ENCODE measurements at regions not wholly inside any gene's neighbourhood (a gene's known extent, or its start where the extent isn't known, plus 50 kb on each side); places are given as distances from the start of the nearest gene placed in this dataset.
"Not testable (repeated sequence)": the region's sequence is repeated elsewhere in the genome, so short reads cannot be mapped to it uniquely, and the experiment has no call there.

DNA sequence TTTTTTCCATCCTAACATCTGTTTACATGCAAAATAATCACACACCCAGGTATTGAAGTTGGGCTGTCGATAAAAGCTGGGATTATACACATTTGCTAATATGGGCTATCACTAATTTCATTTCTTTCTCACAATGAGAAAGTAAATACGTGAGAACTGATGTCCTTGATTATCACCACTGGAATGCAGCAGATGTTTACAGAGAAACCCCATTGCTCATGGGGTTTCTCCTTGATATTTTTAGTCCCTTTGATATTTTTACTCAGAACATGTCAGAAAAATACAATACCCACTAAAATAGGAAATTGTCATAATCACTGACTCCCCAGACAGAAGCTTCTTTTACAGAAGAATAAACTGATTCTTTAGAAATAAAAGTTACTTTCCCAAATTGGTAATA, 535.1 kb upstream of the CCDC54 start:
- Mint-ChIP-seq H3K27me3 (ENCODE audit: insufficient read depth, unreplicated experiment) (no peaks in the 10 kb centered on the region), H3K36me3 (ENCODE audit: insufficient read depth, unreplicated experiment) (no peaks in the 10 kb centered on the region), H3K4me1 (ENCODE audit: insufficient read depth, unreplicated experiment) (no peaks in the 10 kb centered on the region), H3K4me3 (ENCODE audit: unreplicated experiment) (no peak overlapping the region), H3K9me3 (ENCODE audit: unreplicated experiment) (peaks cover 7% of the 10 kb centered on the region), H3K27ac (ENCODE audit: low read depth, unreplicated experiment) (no peak overlapping the region)
- no TSS peak for BruUV-seq (replicated peaks)
- ChIA-PET CTCF (interaction anchor here (0.6 kb wide), 2 partner anchors 241 to 318 kb away, joined by 4 to 5 read pairs; no protein-coding TSS in a partner anchor), POLR2A (no interaction called here)
- intact Hi-C loops (cut with micrococcal nuclease): no loop called here
- no peak for DNase-seq (ENCODE audit: unreplicated experiment)
- TF ChIP-seq, protein P1, sequence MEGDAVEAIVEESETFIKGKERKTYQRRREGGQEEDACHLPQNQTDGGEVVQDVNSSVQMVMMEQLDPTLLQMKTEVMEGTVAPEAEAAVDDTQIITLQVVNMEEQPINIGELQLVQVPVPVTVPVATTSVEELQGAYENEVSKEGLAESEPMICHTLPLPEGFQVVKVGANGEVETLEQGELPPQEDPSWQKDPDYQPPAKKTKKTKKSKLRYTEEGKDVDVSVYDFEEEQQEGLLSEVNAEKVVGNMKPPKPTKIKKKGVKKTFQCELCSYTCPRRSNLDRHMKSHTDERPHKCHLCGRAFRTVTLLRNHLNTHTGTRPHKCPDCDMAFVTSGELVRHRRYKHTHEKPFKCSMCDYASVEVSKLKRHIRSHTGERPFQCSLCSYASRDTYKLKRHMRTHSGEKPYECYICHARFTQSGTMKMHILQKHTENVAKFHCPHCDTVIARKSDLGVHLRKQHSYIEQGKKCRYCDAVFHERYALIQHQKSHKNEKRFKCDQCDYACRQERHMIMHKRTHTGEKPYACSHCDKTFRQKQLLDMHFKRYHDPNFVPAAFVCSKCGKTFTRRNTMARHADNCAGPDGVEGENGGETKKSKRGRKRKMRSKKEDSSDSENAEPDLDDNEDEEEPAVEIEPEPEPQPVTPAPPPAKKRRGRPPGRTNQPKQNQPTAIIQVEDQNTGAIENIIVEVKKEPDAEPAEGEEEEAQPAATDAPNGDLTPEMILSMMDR (IDR thresholded peaks at IDR 0.05; ENCODE audit: unreplicated experiment): no peak

DNA sequence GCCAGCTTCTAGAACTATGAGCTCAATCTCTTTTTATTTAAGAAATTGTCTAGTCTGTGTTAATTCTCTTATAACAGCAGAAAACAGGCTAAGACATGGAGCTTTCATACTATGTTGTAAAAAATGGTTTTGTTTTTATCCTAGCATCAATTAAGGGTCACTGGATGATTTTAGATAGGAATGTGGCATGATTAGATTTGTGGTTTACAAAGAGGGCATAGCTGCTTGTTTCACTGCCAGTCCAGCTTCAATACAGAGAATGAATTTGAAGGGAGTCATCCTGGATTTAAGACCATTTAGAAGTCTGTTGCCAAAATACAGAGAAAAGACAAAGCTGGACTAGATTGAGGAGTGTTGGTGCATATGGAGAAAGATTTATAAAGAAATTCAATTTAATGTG, 532.6 kb upstream of the CCDC54 start:
- no peak for DNase-seq (ENCODE audit: unreplicated experiment)
- POLR2A ChIA-PET: interaction anchor here (1.0 kb wide), 1 partner anchor 9 kb away, joined by 3 read pairs; no protein-coding TSS in a partner anchor
- H3K9me3 Mint-ChIP-seq (ENCODE audit: unreplicated experiment): no peaks in the 10 kb centered on the region
- CTCF ChIA-PET: no interaction called here
- intact Hi-C loops (cut with micrococcal nuclease): no loop called here
- TF ChIP-seq, protein P1 (IDR thresholded peaks at IDR 0.05; ENCODE audit: unreplicated experiment): no peak
- no peak overlapping the region for H3K4me3 Mint-ChIP-seq (ENCODE audit: unreplicated experiment)
- H3K36me3 Mint-ChIP-seq (ENCODE audit: insufficient read depth, unreplicated experiment): no peaks in the 10 kb centered on the region
- no peaks in the 10 kb centered on the region for H3K27me3 Mint-ChIP-seq (ENCODE audit: insufficient read depth, unreplicated experiment)
- no peaks in the 10 kb centered on the region for H3K4me1 Mint-ChIP-seq (ENCODE audit: insufficient read depth, unreplicated experiment)
- H3K27ac Mint-ChIP-seq (ENCODE audit: low read depth, unreplicated experiment): no peak overlapping the region
- BruUV-seq (replicated peaks): no TSS peak

DNA sequence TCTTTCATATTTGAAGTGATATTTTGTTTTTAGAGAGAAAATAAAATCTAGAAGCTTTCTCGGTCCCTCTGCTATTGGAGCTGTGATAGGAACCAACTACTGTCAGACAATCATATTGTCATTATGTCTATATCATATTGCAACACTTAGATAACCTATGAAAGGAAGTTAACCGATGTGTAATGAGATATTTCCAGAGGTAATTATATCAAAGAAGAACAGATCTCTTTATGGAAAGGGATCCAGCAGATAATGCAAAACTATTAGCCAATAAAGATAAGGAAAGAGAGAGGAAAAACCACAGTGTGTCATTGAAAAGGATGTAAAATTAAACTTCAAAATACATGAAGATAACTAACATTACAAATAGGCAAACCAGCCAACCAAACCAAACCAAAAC, 529.1 kb upstream of the CCDC54 start:
- H3K4me1 Mint-ChIP-seq (ENCODE audit: insufficient read depth, unreplicated experiment): no peaks in the 10 kb centered on the region
- no TSS peak for BruUV-seq (replicated peaks)
- no peaks in the 10 kb centered on the region for H3K36me3 Mint-ChIP-seq (ENCODE audit: insufficient read depth, unreplicated experiment)
- ChIA-PET POLR2A (no interaction called here), CTCF (interaction anchor here (1.0 kb wide), 1 partner anchor 14 kb away, joined by 3 read pairs; no protein-coding TSS in a partner anchor)
- H3K4me3 Mint-ChIP-seq (ENCODE audit: unreplicated experiment): no peak overlapping the region
- TF ChIP-seq, protein P1 (IDR thresholded peaks at IDR 0.05; ENCODE audit: unreplicated experiment): no peak
- DNase-seq (ENCODE audit: unreplicated experiment): no peak
- H3K27ac Mint-ChIP-seq (ENCODE audit: low read depth, unreplicated experiment): no peak overlapping the region
- H3K9me3 Mint-ChIP-seq (ENCODE audit: unreplicated experiment): no peaks in the 10 kb centered on the region
- intact Hi-C loops (cut with micrococcal nuclease): no loop called here
- no peaks in the 10 kb centered on the region for H3K27me3 Mint-ChIP-seq (ENCODE audit: insufficient read depth, unreplicated experiment)

DNA sequence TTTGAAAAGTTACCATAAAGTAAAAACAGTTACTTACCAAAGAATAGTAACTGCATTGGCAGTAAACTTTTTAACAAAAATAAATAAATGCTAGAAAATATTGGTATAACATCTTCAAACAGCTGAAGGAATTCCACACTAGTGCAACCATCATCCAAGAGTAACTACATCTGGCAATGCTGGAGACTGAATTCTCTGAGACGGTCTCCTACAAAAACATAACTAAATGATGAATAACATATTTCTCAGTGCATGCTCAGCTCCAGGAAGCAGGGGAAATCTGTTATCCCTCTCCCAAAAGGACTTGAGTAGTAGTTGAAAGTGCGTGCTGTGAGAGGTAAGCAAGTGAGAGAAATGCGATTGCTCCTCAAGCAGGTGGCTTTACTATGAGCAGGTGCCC, 526.8 kb upstream of the CCDC54 start:
- Mint-ChIP-seq H3K9me3 (ENCODE audit: unreplicated experiment) (peaks cover 5% of the 10 kb centered on the region), H3K4me3 (ENCODE audit: unreplicated experiment) (no peak overlapping the region), H3K27me3 (ENCODE audit: insufficient read depth, unreplicated experiment) (no peaks in the 10 kb centered on the region), H3K36me3 (ENCODE audit: insufficient read depth, unreplicated experiment) (no peaks in the 10 kb centered on the region), H3K27ac (ENCODE audit: low read depth, unreplicated experiment) (no peak overlapping the region), H3K4me1 (ENCODE audit: insufficient read depth, unreplicated experiment) (no peaks in the 10 kb centered on the region)
- intact Hi-C loops (cut with micrococcal nuclease): no loop called here
- DNase-seq (ENCODE audit: unreplicated experiment): no peak
- TF ChIP-seq, protein P1 (IDR thresholded peaks at IDR 0.05; ENCODE audit: unreplicated experiment): no peak
- ChIA-PET POLR2A (no interaction called here), CTCF (no interaction called here)
- no TSS peak for BruUV-seq (replicated peaks)

DNA sequence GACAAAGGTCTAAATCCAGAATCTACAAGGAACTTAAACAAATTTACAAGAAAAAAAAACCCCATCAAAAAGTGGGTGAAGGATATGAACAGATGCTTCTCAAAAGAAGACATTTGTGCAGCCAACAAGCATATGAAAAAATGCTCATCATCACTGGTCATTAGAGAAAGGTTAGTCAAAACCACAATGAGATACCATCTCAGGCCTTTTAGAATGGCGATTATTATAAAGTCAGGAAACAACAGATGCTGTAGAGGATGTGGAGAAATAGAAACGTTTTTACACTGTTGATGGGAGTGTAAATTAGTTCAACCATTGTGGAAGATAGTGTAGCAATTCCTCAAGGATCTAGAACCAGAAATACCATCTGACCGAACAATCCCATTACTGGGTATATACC, 518.9 kb upstream of the CCDC54 start:
- H3K4me1 Mint-ChIP-seq (ENCODE audit: insufficient read depth, unreplicated experiment); POLR2A ChIA-PET; H3K36me3 Mint-ChIP-seq (ENCODE audit: insufficient read depth, unreplicated experiment); DNase-seq (ENCODE audit: unreplicated experiment); intact Hi-C loops (cut with micrococcal nuclease); H3K4me3 Mint-ChIP-seq (ENCODE audit: unreplicated experiment); BruUV-seq (replicated peaks); H3K27ac Mint-ChIP-seq (ENCODE audit: low read depth, unreplicated experiment); H3K27me3 Mint-ChIP-seq (ENCODE audit: insufficient read depth, unreplicated experiment): not testable (repeated sequence)
- CTCF ChIA-PET: interaction anchor here (0.6 to 1.0 kb wide), 2 partner anchors 206 to 429 kb away, joined by 4 to 7 read pairs; no protein-coding TSS in a partner anchor
- peaks cover 28% of the 10 kb centered on the region for H3K9me3 Mint-ChIP-seq (ENCODE audit: unreplicated experiment)
